ENCODE measurements at regions not wholly inside any gene's neighbourhood (a gene's known extent, or its start where the extent isn't known, plus 50 kb on each side); places are given as distances from the start of the nearest gene placed in this dataset.

- no peak overlapping the region for H3K4me2 ChIP-seq (ENCODE audit: low read depth, low read length)
- no peak for DNase-seq
- H3K9ac ChIP-seq (ENCODE audit: low read depth, low read length): no peak overlapping the region
- H3K27ac ChIP-seq (ENCODE audit: insufficient read depth, low read length): no peak overlapping the region
- intact Hi-C loops (cut with micrococcal nuclease) (no loop called here), dilution Hi-C loops (cut with HindIII; ENCODE audit: low sequenced_read_pairs, unreplicated experiment) (no loop called here), in situ Hi-C loops (cut with MboI; ENCODE audit: low sequenced_read_pairs) (no loop called here)
- H2AK5ac ChIP-seq (ENCODE audit: low read depth, low read length): no peak overlapping the region
- CTCF ChIA-PET: no interaction called here
- H4K20me1 ChIP-seq (ENCODE audit: insufficient read depth, low read length): no peaks in the 10 kb centered on the region
- ATAC-seq (ENCODE audit: low read depth): no peak
- no peak overlapping the region for H2BK20ac ChIP-seq (ENCODE audit: low read depth, low read length)
- no peak overlapping the region for H4K8ac ChIP-seq (ENCODE audit: low read depth in 2 of 2, low read length in 2 of 2)
- H2BK120ac ChIP-seq (ENCODE audit: low read depth, low read length): no peak overlapping the region
- no peak for TF ChIP-seq SMC3 (IDR thresholded peaks at IDR 0.05; ENCODE audit: low read depth, low read length)
- TF ChIP-seq MXI1 (IDR thresholded peaks at IDR 0.05; ENCODE audit: borderline replicate concordance, low read depth, low read length): no peak
- TF ChIP-seq CHD1 (IDR thresholded peaks at IDR 0.05; ENCODE audit: low read depth, low read length): no peak
- no peak for TF ChIP-seq FOS (IDR thresholded peaks at IDR 0.05; ENCODE audit: low read depth, low read length)
- no peak overlapping the region for H3K23ac ChIP-seq (ENCODE audit: low read depth, low read length)
- no peaks in the 10 kb centered on the region for H3K79me1 ChIP-seq (ENCODE audit: low read depth in 1 of 2, low read length in 2 of 2)
- no peaks in the 10 kb centered on the region for H3K27me3 ChIP-seq (ENCODE audit: control insufficient read depth, insufficient read depth, low read length)
- no peaks in the 10 kb centered on the region; the same call in 1 of the 2 replicates for H3K9me3 ChIP-seq (ENCODE audit: control insufficient read depth, insufficient read depth, low read length)
- H2BK5ac ChIP-seq (ENCODE audit: low read depth, low read length, poor library complexity, severe bottlenecking): no peak overlapping the region
- H3K4me1 ChIP-seq (ENCODE audit: control insufficient read depth, insufficient read depth, low read length): no peaks in the 10 kb centered on the region
- H2AFZ ChIP-seq (replicated peaks; ENCODE audit: low read length, poor library complexity): no peak overlapping the region
- no peak overlapping the region for H2BK15ac ChIP-seq (ENCODE audit: low read depth, low read length)
- H4K91ac ChIP-seq (ENCODE audit: insufficient read depth, low read depth, low read length): no peak overlapping the region
- POLR2A ChIA-PET (ENCODE audit: unreplicated experiment): no interaction called here
- no peak overlapping the region for H3K4me3 ChIP-seq (ENCODE audit: insufficient read depth, low read depth, low read length)
- no TSS peak for BruUV-seq (replicated peaks)
- WGBS, 2 experiments (ENCODE audit: extremely low coverage in 2 of 2, insufficient read length in 1 of 2): no CpG with 5 or more reads among the region's 1 CpG
- H2AK9ac ChIP-seq (replicated peaks; ENCODE audit: low read depth, low read length, poor library complexity): no peak overlapping the region
- no peak overlapping the region for H4K5ac ChIP-seq (ENCODE audit: low read depth, low read length)
- no peak overlapping the region for H3K4ac ChIP-seq (ENCODE audit: low read depth, low read length)
- H3K36me3 ChIP-seq (ENCODE audit: control insufficient read depth, insufficient read depth, low read length): no peaks in the 10 kb centered on the region
- no peaks in the 10 kb centered on the region for H3K9me1 ChIP-seq (ENCODE audit: insufficient read depth, low read length)
- H3K14ac ChIP-seq (replicated peaks; ENCODE audit: low read depth, low read length): no peak overlapping the region
- H3K18ac ChIP-seq (ENCODE audit: low read depth, low read length): no peak overlapping the region
- H3K56ac ChIP-seq (ENCODE audit: extremely low read depth, insufficient read depth, low read length): no peak overlapping the region
Observed at GRCh38 chr11:81477277-81477676, 1256.4 kb downstream of the FAM181B start.
